ENCODE measurements at regions not wholly inside any gene's neighbourhood (a gene's known extent, or its start where the extent isn't known, plus 50 kb on each side); places are given as distances from the start of the nearest gene placed in this dataset.

DNA sequence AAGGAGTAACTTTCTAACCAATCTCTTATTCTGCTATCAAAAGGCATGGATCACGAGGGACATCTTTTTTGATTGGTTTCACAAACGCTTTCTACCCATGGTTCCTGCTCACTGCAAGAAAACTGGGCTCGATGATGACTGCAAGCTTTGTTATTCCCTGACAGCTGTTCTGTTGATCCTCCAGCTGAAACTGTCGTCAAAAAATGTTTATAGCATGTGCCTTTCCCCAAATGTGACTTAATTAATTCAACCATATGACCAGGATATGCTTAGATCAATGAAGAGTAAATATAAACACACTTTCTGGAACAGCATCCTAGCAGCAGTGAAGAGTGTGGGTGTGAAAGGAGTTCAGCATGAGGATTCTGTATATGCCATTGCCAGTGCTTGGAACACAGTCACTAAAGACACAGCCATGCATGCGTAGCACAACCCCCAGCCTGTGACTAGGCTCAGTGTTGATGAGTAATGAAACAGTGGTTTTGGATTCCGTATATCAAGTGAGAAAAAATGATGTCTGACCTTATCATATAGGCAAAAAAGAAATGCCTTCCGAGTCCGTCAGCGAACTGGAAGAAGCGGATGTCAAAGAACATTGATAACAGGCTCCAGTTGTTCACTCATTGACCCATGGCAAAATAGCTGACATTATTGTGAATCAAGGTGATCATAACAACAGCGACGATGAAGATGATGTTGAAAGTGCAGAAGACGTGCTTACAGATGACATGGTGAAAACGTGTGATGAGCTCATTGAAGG, 347.4 kb downstream of the FGF9 start:
- no peak for DNase-seq

DNA sequence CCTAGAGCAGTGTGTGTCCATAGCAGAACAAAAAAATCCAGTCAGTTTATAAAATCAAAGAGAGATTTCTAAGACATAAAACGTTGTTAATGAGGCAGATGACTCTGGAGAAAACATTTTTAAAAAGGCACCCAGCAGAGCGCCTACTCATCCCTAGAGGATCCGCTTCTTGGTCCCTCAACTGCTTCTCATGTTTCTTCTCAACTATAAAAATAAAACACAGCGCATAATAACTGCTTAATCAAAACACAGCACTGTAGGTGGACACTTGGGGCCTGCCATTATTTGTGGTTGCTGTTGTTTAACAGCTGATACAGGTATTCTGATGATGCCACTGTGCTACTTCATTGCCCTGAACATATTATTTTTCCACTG, 347.9 kb downstream of the FGF9 start:
- no peak for DNase-seq

- no peak for DNase-seq
Observed at GRCh38 chr13:22024381-22024994, 353.6 kb downstream of the FGF9 start.

GRCh38 chr13:22027566-22027965, 356.7 kb downstream of the FGF9 start:
- no peak for DNase-seq

- no peak for DNase-seq
Observed at GRCh38 chr13:22028831-22029230, 358.0 kb downstream of the FGF9 start.

GRCh38 chr13:22030321-22030720, 359.4 kb downstream of the FGF9 start:
- no peak for DNase-seq

DNA sequence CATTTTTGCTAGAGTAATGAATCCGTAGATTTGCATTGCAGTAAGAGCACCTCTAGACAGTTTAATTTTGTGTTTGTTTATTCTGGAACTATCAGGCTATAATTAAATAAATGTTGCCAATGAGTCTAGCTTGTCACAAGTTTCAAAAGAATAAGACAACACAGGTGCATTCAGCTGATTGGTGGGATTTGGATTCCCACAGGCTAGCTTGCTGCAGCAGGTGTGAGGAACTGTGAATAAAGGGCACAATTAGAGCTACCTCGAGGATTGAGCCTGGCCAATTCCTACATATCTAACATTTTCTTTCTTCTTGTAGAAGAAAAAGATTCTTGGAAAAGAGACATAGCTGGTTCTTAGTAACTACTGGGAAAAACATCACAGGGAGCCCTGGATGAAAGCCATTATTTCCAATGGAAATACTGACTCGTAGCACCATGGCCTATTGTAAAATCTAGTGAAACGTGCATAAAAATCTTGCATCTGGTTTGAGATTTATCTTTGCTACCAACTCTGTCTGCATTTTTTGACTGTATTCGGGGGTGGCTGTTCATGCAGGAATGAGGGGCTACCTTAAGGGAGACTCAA, 360.9 kb downstream of the FGF9 start:
- DNase-seq: no peak

DNA sequence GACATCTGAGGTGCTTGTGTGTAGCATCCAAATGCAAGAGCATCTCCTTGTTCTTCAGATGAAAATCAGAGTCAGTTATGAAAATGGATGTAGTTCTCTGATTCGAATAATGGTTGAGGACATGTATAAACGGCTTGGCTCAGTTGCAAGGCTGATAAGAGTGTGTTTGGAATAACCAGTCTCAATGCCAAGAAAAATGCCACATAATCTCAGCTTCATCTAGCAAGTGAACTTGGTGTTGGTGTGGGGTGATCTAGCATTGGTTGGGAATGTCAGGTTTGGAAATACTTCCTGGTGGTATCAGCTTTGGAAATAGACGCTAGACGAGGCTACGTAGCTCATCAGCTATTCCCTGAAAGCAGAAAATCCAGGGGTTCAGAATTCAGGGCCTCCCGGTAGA, 362.0 kb downstream of the FGF9 start:
- DNase-seq: no peak

- no peak for DNase-seq
Observed at GRCh38 chr13:22039961-22040360, 369.1 kb downstream of the FGF9 start.

GRCh38 chr13:22040810-22041364, 370.0 kb downstream of the FGF9 start:
- DNase-seq: peak; percentile 7

GRCh38 chr13:22041741-22042140, 370.9 kb downstream of the FGF9 start:
- no peak for DNase-seq

DNA sequence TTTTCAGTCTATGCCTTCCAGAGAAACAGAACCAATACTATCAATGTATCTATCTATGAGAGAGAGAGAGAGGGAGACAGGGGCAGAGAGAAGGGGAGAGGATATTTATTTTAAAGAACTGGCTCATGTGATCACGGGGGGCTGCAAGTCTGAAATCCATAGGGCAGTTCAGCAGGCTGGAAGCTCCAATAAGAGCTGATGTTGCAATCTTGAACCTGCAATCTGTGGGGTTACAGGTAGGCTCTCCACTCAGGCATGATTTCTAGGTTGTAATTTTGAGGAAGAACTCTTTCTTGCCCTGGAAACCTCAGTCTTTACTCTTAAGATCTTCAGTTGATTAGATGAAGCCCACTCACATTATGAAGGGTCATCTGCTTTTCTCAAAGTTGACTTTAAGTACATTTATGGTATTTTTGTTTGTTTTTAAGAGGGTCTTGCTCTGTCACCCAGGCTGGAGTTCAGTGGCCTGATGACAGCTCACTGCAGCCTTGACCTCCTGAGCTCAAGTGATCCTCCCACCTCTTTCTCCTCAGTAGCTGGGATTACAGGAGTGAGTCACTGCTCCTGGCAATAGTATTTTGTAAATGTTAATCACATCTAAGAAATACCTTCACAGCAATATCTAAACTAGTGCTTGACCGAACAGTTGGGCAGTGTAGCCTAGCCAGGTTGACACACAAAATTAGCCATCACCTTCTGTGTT, 376.4 kb downstream of the FGF9 start:
- DNase-seq: no peak

DNA sequence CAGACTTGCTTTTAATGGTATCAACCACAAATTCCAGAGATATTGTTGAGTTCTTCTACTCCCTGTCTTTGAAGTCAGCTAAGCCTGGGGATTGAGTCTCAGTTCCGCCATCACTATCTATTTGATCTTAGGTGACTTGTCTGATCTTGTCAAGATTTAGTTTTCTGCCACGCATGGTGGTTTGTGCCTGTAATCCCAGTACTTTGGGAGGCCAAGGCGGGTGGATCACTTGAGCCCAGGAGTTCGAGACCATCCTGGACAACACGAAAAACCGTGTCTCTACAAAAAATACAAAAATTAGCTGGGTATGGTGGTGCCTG, 376.9 kb downstream of the FGF9 start:
- DNase-seq: no peak

DNA sequence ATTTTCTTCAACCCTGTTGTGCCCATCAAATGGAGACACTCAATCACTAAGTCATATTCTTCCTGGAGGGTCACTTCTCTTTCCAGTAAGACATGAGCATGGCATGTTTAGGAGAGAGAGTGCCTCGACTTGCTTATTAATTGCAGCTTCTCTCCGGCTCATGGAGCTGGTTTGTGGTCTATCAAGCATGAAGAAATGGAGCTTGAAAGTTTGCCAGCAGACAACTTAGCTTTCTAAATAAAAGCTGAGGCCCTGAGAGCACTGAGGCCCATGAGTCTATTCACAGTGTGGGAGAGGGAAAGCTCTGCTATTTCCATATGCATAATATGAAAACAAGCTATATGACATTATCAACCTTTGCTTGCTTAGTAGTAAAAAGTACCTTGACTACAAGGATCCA, 378.5 kb downstream of the FGF9 start:
- no peak for DNase-seq

GRCh38 chr13:22050951-22051563, 380.2 kb downstream of the FGF9 start:
- no peak for DNase-seq

DNA sequence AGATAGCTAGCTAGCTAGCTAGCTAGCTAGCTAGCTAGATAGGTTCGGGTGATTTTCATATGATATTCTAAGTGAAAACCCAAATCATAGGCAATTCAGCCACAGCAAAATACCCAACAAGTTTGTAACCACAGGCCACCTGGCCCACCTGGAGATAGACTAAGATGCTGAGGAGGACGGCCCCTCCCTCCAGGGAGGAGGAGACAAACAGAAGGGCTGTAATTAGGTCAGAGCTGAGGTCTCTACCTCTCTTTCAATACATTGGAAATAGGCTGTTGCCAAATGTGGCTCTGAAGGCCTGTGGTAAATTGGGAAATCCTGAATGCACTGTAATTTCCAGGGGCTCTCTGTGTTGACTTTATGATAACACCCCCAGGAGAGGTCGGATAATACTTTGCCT, 382.2 kb downstream of the FGF9 start:
- no peak for DNase-seq

DNA sequence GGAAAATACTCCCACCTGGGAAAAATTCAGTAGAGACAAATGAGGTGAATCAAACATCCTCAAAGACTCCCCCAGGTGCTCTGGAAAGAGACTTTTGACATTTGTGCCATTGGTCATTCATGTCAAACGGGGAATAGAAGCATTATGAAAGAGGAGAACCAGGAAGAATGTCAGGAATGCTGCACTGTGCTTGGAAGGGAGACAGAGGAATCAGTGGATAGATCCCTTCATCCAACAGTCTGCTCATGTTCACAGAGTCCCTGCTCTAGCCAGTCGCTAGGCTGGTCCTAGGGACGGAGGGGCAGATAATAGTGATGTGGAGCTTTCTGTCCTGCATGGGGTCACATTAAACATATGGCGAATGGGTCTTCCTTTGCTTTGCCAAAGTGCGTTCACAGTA, 384.4 kb downstream of the FGF9 start:
- DNase-seq: no peak

- no peak for DNase-seq
Observed at GRCh38 chr13:22060187-22060586, 389.3 kb downstream of the FGF9 start.

DNA sequence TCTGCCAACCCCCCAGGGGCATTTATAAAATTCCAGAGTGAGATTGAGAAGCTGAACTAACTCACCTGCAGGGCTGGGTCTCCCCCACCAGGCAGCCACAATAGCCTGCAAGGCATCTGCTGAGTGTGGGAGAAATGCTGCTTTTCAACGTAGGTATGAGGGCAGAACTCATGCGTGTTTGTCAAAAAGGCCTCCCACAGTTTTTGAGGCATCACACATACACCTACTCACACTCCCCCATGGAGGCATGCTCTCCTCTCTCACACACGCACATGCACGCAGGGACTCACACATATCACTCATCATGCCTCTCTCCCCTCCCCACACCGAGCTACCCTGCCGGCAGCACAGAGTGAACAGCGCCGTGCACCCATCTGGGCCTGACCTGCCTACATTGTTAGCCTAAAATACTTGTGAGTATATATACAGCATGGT, 390.5 kb downstream of the FGF9 start:
- no peak for DNase-seq

- no peak for DNase-seq
Observed at GRCh38 chr13:22061806-22062391, 391.0 kb downstream of the FGF9 start.

DNA sequence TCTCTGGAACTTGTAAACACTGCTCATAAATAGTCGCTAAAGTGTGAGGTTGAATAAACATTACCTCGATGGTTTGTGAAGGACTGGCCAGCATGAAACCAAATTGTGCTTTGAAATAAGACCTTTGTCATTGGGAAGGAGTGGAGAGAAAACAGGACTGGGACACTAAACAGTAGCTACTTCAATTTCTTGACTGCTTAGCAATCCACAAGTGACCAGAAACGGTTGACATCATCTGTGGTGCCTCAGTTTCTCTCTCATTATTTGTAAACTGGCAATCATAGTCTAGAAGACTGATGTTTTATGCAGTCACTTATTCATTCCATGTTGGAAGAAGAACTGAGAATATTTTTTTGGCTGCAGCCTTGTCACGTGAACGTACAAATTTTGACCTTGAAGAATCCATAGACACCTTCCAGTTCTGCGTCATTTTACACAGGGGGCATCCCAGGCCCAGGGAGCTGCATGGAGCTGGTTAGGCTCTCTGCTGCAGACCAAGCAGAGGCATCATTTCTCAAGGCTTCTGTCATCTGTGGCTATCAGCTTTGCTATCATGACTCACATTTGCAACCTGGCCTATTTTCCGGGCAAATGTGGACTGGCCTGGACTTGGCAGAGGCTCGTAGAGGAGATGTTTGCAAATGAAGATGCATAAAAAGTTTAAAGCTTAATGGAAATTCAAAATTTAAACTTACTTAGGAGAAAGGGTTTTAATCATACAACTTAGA, 391.8 kb downstream of the FGF9 start:
- DNase-seq: no peak
